Smooth muscle cell (in vitro differentiated cells): ENCODE measurements at regions not wholly inside any gene's neighbourhood (a gene's known extent, or its start where the extent isn't known, plus 50 kb on each side); places are given as distances from the start of the nearest gene placed in this dataset.

Experiments used
- DNase-seq: peaks from one replicate; lab custom pipeline; 2025; ENCODE audit not compliant: unreplicated experiment; lab: John Stamatoyannopoulos, UW
- H2AFZ ChIP-seq: fragments of 200-600 bp; sonication (generic); 2 replicates; pipeline ENCODE4 v1.6.0; 2016; ENCODE audit warnings: antibody characterized with exemption, low read depth, mild to moderate bottlenecking
- H3F3A ChIP-seq: fragments of 200-600 bp; sonication (generic); 2 replicates; pipeline ENCODE4 v1.6.0; 2017; ENCODE audit warnings: antibody characterized with exemption, low read depth
- H3K27ac ChIP-seq: fragments of 200-600 bp; sonication (generic); 2 replicates; pipeline ENCODE4 v1.5.1; 2016; ENCODE audit warnings: low read depth, mild to moderate bottlenecking
- H3K27me3 ChIP-seq: fragments of 200-600 bp; sonication (generic); 2 replicates; pipeline ENCODE4 v1.6.1; 2016; ENCODE audit warnings: low read depth, mild to moderate bottlenecking
- H3K36me3 ChIP-seq: fragments of 200-600 bp; sonication (generic); 2 replicates; pipeline ENCODE4 v1.5.1; 2016; ENCODE audit warnings: low read depth
- H3K4me1 ChIP-seq: fragments of 200-600 bp; sonication (generic); 2 replicates; pipeline ENCODE4 v1.5.1; 2016; ENCODE audit warnings: low read depth
- H3K4me2 ChIP-seq: fragments of 200-600 bp; sonication (generic); 2 replicates; pipeline ENCODE4 v1.6.0; 2016; ENCODE audit warnings: mild to moderate bottlenecking
- H3K4me3 ChIP-seq: fragments of 200-600 bp; sonication (generic); 2 replicates; pipeline ENCODE4 v1.5.1; 2016; ENCODE audit warnings: mild to moderate bottlenecking
- H3K79me2 ChIP-seq: fragments of 200-600 bp; sonication (generic); 2 replicates; pipeline ENCODE4 v1.6.0; 2016; ENCODE audit warnings: low read depth, mild to moderate bottlenecking
- H3K9ac ChIP-seq: fragments of 200-600 bp; sonication (generic); 2 replicates; pipeline ENCODE4 v1.6.0; 2016; ENCODE audit warnings: low read depth
- H3K9me3 ChIP-seq: fragments of 200-600 bp; sonication (generic); replicated peaks from 2 replicates; pipeline ENCODE4 v1.5.1; 2016; ENCODE audit warnings: low read depth
- H4K20me1 ChIP-seq: fragments of 200-600 bp; sonication (generic); 2 replicates; pipeline ENCODE4 v1.6.0; 2016; ENCODE audit warnings: low read depth
- WGBS: methylation state at CpG from one replicate; pipeline ENCODE4 v1.1.7; 2016; ENCODE audit warnings: low lambda C conversion rate; 5-methylcytosine and 5-hydroxymethylcytosine counted together
- TF ChIP-seq, protein P1 (sequence below): fragments of 200-600 bp; sonication (generic); IDR thresholded peaks from 2 replicates; pipeline ENCODE4 v1.5.1; 2017; ENCODE audit warnings: borderline replicate concordance, mild to moderate bottlenecking, antibody characterized with exemption; ENCODE audit not compliant: insufficient read depth, poor library complexity, severe bottlenecking

DNA sequence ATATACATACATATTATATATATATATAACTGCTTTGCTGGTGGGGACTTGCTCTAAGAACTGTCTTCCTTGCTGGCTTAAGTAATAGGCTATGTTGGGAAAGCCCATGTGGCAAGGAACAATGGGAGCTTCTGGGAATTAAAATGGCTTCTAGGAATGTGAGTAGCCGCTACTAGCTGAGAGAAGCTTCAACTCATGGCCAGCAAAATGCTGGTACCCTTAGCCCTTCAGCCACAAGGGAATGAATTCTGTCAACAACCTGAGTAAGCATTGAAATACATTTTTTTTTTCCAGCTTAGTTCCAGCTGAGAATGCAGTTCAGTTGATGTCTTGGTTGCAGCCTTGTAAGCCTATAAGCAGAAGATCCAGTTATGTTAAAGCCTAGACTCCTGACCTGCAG, 911.7 kb upstream of the MAP3K7 start:
- H3K27ac ChIP-seq = no peak overlapping the region
- DNase-seq = no peak
- H3K9ac ChIP-seq = no peak overlapping the region
- TF ChIP-seq, protein P1, sequence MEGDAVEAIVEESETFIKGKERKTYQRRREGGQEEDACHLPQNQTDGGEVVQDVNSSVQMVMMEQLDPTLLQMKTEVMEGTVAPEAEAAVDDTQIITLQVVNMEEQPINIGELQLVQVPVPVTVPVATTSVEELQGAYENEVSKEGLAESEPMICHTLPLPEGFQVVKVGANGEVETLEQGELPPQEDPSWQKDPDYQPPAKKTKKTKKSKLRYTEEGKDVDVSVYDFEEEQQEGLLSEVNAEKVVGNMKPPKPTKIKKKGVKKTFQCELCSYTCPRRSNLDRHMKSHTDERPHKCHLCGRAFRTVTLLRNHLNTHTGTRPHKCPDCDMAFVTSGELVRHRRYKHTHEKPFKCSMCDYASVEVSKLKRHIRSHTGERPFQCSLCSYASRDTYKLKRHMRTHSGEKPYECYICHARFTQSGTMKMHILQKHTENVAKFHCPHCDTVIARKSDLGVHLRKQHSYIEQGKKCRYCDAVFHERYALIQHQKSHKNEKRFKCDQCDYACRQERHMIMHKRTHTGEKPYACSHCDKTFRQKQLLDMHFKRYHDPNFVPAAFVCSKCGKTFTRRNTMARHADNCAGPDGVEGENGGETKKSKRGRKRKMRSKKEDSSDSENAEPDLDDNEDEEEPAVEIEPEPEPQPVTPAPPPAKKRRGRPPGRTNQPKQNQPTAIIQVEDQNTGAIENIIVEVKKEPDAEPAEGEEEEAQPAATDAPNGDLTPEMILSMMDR = no peak
- WGBS = 86% methylated on average over 1 of the region's 1 CpG
- H3K27me3 ChIP-seq = peaks cover 8% of the 10 kb centered on the region
- H2AFZ ChIP-seq = no peak overlapping the region
- no peak overlapping the region for H3K4me2 ChIP-seq
- H3K9me3 ChIP-seq = no peaks in the 10 kb centered on the region
- H3F3A ChIP-seq = no peaks in the 10 kb centered on the region
- H4K20me1 ChIP-seq = no peaks in the 10 kb centered on the region
- H3K4me1 ChIP-seq = no peaks in the 10 kb centered on the region
- no peaks in the 10 kb centered on the region for H3K79me2 ChIP-seq
- H3K36me3 ChIP-seq = no peaks in the 10 kb centered on the region
- no peak overlapping the region for H3K4me3 ChIP-seq

DNA sequence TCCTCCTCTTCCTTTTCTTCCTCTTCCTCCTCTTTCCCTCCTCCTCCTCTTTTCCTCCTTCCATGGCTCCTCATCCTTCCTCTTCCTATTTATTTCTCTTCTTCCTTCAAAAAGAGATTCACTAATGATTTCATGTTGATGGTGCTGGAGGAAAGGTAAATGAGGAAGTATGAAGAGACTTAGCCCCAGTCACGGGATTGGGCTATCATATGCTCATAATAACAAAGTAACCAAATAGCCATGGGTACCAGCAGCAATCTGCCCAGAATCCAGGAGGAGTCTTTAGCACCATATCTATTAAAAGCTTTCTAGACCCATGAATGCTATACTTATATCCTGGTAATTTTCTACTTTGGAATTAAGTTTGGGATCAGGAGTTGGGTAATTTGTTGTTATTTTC, 910.9 kb upstream of the MAP3K7 start:
- Histone ChIP-seq H3K9me3 (no peaks in the 10 kb centered on the region), H3K36me3 (no peaks in the 10 kb centered on the region), H3K4me1 (no peaks in the 10 kb centered on the region), H3K27ac (no peak overlapping the region), H4K20me1 (no peaks in the 10 kb centered on the region), H3F3A (no peaks in the 10 kb centered on the region), H3K9ac (no peak overlapping the region), H3K4me3 (no peak overlapping the region), H2AFZ (no peak overlapping the region), H3K79me2 (no peaks in the 10 kb centered on the region), H3K27me3 (peaks cover 8% of the 10 kb centered on the region), H3K4me2 (no peak overlapping the region)
- DNase-seq = no peak
- 95% methylated on average over 1 of the region's 1 CpG for WGBS
- TF ChIP-seq, protein P1 = no peak

DNA sequence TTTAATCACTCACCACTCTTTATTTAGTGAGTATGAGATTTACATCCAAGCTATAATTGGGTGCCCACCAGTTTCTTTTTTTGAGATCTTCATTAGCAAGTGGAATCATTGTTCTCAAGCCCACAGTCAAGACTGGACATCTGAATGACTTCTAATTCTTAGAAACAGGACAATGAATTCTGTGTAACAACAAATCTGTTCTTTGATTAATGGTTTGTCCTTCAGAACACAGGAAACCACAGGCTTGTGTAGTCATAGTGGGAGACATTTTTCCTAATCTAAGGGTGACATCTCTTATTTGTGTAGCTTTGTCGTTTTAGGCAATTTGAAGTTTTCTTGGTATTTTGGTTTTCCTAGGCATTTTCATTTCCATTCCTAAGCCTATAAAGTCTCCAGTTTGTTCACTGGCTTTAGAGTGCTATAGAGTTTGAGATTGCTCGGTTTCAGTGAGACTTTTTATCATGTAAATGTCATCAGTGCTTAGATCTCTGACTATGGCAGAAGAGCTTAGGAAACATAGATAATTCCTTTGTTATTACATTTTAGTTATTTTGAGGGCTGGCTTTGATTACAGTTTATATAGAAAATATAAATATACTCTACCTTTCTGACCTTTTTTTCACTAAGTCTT, 903.9 kb upstream of the MAP3K7 start:
- Histone ChIP-seq H3F3A (no peaks in the 10 kb centered on the region), H3K27ac (no peak overlapping the region), H4K20me1 (no peaks in the 10 kb centered on the region), H3K4me2 (no peak overlapping the region), H3K9ac (no peak overlapping the region), H3K36me3 (no peaks in the 10 kb centered on the region), H3K27me3 (no peaks in the 10 kb centered on the region), H3K4me1 (peaks cover 7% of the 10 kb centered on the region), H2AFZ (no peak overlapping the region), H3K79me2 (no peaks in the 10 kb centered on the region), H3K9me3 (no peaks in the 10 kb centered on the region), H3K4me3 (no peak overlapping the region)
- TF ChIP-seq, protein P1 = no peak
- no peak for DNase-seq
- 43% methylated on average over 2 of the region's 2 CpGs for WGBS

DNA sequence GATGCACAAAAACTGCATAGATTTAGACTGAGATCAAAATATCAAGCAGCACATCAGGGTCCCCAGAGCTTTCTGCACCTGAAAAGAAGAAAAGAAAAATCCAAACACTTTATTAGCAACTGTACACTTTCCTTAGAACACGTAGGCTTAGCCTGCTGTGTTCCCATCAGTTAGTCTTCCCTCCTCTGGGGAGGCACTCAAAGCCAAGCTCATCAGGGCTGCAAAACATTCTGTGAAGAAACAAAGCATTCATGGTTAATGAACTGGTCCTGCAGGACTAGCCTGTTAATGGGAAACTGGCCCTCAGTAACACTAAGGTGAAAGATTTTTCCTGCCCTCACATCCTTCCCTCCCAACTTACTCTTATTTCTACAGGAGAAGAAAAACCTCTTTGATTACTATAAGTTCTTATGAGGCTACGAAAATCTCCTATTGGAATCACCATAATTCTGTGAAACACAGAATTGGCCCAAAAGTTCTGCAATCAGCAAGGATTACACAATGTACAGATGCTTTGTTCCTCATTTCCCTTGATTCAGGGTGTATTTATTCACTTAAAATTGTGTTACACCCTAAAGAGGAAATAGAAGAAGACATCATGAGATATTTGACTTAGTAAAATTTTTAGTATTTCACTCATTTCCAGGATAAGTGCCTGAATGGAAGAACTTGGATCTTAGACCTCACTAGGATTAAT, 901.0 kb upstream of the MAP3K7 start:
- WGBS = 64% methylated on average over 2 of the region's 2 CpGs
- H3K36me3 ChIP-seq = no peaks in the 10 kb centered on the region

More for the DNA sequence above, 901.0 kb upstream of the MAP3K7 start:
- H3K79me2 ChIP-seq = no peaks in the 10 kb centered on the region
- H3K27me3 ChIP-seq = no peaks in the 10 kb centered on the region
- no peaks in the 10 kb centered on the region for H4K20me1 ChIP-seq
- no peak for DNase-seq
- peaks cover 7% of the 10 kb centered on the region for H3K4me1 ChIP-seq
- TF ChIP-seq, protein P1 = no peak
- no peak overlapping the region for H3K27ac ChIP-seq
- H3K4me3 ChIP-seq = no peak overlapping the region
- no peak overlapping the region for H3K4me2 ChIP-seq
- H2AFZ ChIP-seq = no peak overlapping the region
- H3K9me3 ChIP-seq = no peaks in the 10 kb centered on the region
- H3K9ac ChIP-seq = no peak overlapping the region
- no peaks in the 10 kb centered on the region for H3F3A ChIP-seq
